Sigmoid colon (tissue), 4 donors: ENCODE measurements at regions not wholly inside any gene's neighbourhood (a gene's known extent, or its start where the extent isn't known, plus 50 kb on each side); places are given as distances from the start of the nearest gene placed in this dataset.

Source experiments
- CTCF ChIP-seq, 4 experiments: fragments of 450-650 bp in 3 of 4; fragments of 200-600 bp in 1 of 4; IDR thresholded peaks; one replicate each; pipeline ENCODE4 v1.5.1; 2016 to 2019; ENCODE audit warnings: antibody characterized with exemption in 4 of 4, mild to moderate bottlenecking in 3 of 4, moderate library complexity in 2 of 4
- POLR2A ChIP-seq, 2 donors: fragments of 450-650 bp; IDR thresholded peaks; one replicate each; pipeline ENCODE4 v1.6.1; 2016; ENCODE audit warnings: antibody characterized with exemption in 2 of 2, mild to moderate bottlenecking in 2 of 2, moderate library complexity in 2 of 2
- POLR2AphosphoS5 ChIP-seq, 4 donors: sonication (generic); formaldehyde crosslinking; IDR thresholded peaks; one replicate each; pipeline ENCODE4 v1.6.1; 2017; ENCODE audit warnings: antibody characterized with exemption in 4 of 4

GRCh38 chr2:220015576-220015975 lies 388.1 kb downstream of the SLC4A3 start:
- TF ChIP-seq CTCF (IDR thresholded peaks at IDR 0.05): no peak
- TF ChIP-seq POLR2A (IDR thresholded peaks at IDR 0.05): no peak
- no peak for TF ChIP-seq POLR2AphosphoS5 (IDR thresholded peaks at IDR 0.05)
